Psoas muscle (tissue), 7 donors: ENCODE measurements at regions not wholly inside any gene's neighbourhood (a gene's known extent, or its start where the extent isn't known, plus 50 kb on each side); places are given as distances from the start of the nearest gene placed in this dataset.

ENCODE experiments used
- ATAC-seq, 4 donors: fragments of 200-7000 bp; cut with Tn5 transposase; one replicate each; pipeline ENCODE4 v1.9.1; 2020; ENCODE audit warnings: moderate library complexity in 3 of 4, mild to moderate bottlenecking in 2 of 4
- DNase-seq, 2 donors: peaks; one replicate each; pipeline ENCODE4 v3.0.0-alpha.2; 2020
- H3K27ac ChIP-seq: fragments of 200-600 bp; one replicate; pipeline ENCODE4 v1.8.0; 2022
- H3K27me3 ChIP-seq, 3 donors: fragments of 200-600 bp in 1 of 3; one replicate each; pipeline versions ENCODE4 v1.6.1 to v1.8.0; 2013 to 2022; ENCODE audit warnings: low read length in 2 of 3, mild to moderate bottlenecking in 2 of 3, moderate library complexity in 1 of 3; ENCODE audit not compliant: insufficient read depth in 3 of 3
- H3K36me3 ChIP-seq, 2 donors: fragments of 200-600 bp in 1 of 2; one replicate each; pipeline versions ENCODE4 v1.6.1 to v1.8.0; 2013 to 2022; ENCODE audit warnings: low read depth in 1 of 2, mild to moderate bottlenecking in 1 of 2, moderate library complexity in 1 of 2; ENCODE audit not compliant: insufficient read depth in 1 of 2
- H3K4me1 ChIP-seq: fragments of 200-600 bp; one replicate; pipeline ENCODE4 v1.8.0; 2022
- H3K4me3 ChIP-seq: fragments of 200-600 bp; one replicate; pipeline ENCODE4 v1.8.0; 2022; ENCODE audit warnings: mild to moderate bottlenecking
- H3K9me3 ChIP-seq: fragments of 200-600 bp; one replicate; pipeline ENCODE4 v1.8.0; 2022
- CTCF ChIP-seq: fragments of 200-600 bp; IDR thresholded peaks from one replicate; pipeline ENCODE4 v1.8.0; 2022; ENCODE audit warnings: antibody characterized with exemption
- WGBS, 3 donors: extraction: QIAGEN DNeasy Blood & Tissue Kit; methylation state at CpG; one replicate each; pipeline versions ENCODE4 v1.1.6 to v1.1.7; 2013; 5-methylcytosine and 5-hydroxymethylcytosine counted together
- intact Hi-C, 2 donors: fragments of 100-400 bp; cut with DNase I; formaldehyde crosslinking; loops; one replicate each; pipeline versions ENCODE4 v1.11.0 to v1.14.2; 2022
- donor health status: healthy with polysubstance abuse.
- donor health status: DM: no; HTN: no; CAD: no; lungs with moderate emphysema.
- donor health status: Bipolar disorder and iron deficiency.
- donor health status: healthy.
- donor health status: DM: yes; HTN: yes; CAD: no.
- donor health status: DM: no; HTN: no; CAD: no.
- donor health status: DM: yes; HTN: yes; CAD: no.

- Histone ChIP-seq H3K9me3 (no peaks in the 10 kb centered on the region), H3K36me3 (no peaks in the 10 kb centered on the region), H3K27ac (no peak overlapping the region), H3K4me1 (no peaks in the 10 kb centered on the region), H3K27me3 (no peaks in the 10 kb centered on the region), H3K4me3 (no peak overlapping the region)
- no peak for TF ChIP-seq CTCF
- DNase-seq (no peak), ATAC-seq (no peak)
- WGBS, 3 donors: 93 to 96% (median 95%) methylated on average over 14 to 16 of the region's 16 CpGs
- intact Hi-C loops: no loop called here
Observed at GRCh38 chr3:13163848-13164382, 90.7 kb upstream of the IQSEC1 start.

- 77 to 88% (median 85%) methylated on average over 9 of the region's 9 CpGs for WGBS, 3 donors
- no peak for DNase-seq
- intact Hi-C loops: no loop called here
Observed at GRCh38 chr3:13162549-13163320, 89.5 kb upstream of the IQSEC1 start.

GRCh38 chr3:13161771-13162535 lies 88.7 kb upstream of the IQSEC1 start:
- Histone ChIP-seq H3K4me1 (no peaks in the 10 kb centered on the region), H3K27me3 (no peaks in the 10 kb centered on the region), H3K4me3 (no peak overlapping the region), H3K27ac (no peak overlapping the region), H3K36me3 (no peaks in the 10 kb centered on the region), H3K9me3 (no peaks in the 10 kb centered on the region)
- ATAC-seq: no peak
- TF ChIP-seq CTCF: no peak
- no peak for DNase-seq
- intact Hi-C loops: no loop called here
- WGBS, 3 donors: 88 to 93% (median 91%) methylated on average over 18 of the region's 18 CpGs

More at GRCh38 chr3:13162549-13163320, 89.5 kb upstream of the IQSEC1 start:
- Histone ChIP-seq H3K9me3 (no peaks in the 10 kb centered on the region), H3K4me1 (no peaks in the 10 kb centered on the region), H3K27ac (no peak overlapping the region), H3K4me3 (no peak overlapping the region), H3K36me3 (no peaks in the 10 kb centered on the region), H3K27me3 (no peaks in the 10 kb centered on the region)
- no peak for ATAC-seq
- TF ChIP-seq CTCF: no peak

- ATAC-seq (no peak), DNase-seq (no peak)
- 80 to 85% (median 81%) methylated on average over 21 of the region's 21 CpGs for WGBS, 3 donors
- Histone ChIP-seq H3K4me3 (no peak overlapping the region), H3K27me3 (no peaks in the 10 kb centered on the region), H3K9me3 (no peaks in the 10 kb centered on the region), H3K4me1 (no peaks in the 10 kb centered on the region), H3K36me3 (no peaks in the 10 kb centered on the region), H3K27ac (no peak overlapping the region)
- intact Hi-C loops: no loop called here
- TF ChIP-seq CTCF: no peak
Observed at GRCh38 chr3:13161021-13161759, 88.0 kb upstream of the IQSEC1 start.
